CD4-positive, alpha-beta T cell treated with Interleukin-10 for 1 hour (primary cell): ENCODE measurements at regions not wholly inside any gene's neighbourhood (a gene's known extent, or its start where the extent isn't known, plus 50 kb on each side); places are given as distances from the start of the nearest gene placed in this dataset.
"Not testable (repeated sequence)": the region's sequence is repeated elsewhere in the genome, so short reads cannot be mapped to it uniquely, and the experiment has no call there.

Source experiments
- DNase-seq: peaks from one replicate; pipeline ENCODE4 v3.0.0-alpha.2; 2020

DNA sequence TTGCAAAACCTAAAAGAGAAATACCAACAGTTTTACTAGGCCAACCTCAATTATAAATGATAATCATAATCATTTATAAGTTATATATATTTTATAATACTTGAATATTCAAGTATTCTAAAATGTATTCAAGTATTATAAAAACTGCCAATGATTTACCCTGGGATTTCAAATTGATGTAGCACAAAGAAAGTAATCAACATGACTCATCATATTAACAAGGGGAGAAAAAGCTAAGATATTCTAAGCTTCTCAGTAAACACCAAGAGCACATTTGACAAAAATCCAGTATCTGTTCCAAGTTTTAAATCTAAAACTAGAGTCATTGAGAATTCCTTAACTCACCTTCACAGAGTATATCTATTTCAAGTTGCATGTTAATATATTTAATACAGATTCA lies 56.1 kb downstream of the CAPZA3 start:
- DNase-seq = no peak

DNA sequence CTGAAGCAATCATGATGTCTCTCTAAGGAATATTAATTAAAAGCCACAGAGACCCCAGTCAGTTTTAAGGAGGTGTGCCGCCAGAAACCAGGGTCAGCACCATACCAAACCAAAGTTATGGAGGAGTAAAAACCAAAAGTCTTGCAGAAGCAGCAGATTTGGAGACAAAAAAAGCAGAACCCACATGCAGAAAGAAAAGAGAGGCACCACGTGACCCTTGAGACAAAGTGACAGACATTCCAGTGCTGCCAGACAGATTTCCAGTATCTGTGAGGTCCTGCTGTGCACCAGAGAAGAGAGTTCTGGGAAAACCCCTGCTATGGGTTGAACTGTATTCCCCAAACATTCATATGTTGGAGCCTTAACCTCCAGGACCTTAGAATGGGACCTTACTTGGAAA lies 59.7 kb downstream of the CAPZA3 start:
- no peak for DNase-seq

DNA sequence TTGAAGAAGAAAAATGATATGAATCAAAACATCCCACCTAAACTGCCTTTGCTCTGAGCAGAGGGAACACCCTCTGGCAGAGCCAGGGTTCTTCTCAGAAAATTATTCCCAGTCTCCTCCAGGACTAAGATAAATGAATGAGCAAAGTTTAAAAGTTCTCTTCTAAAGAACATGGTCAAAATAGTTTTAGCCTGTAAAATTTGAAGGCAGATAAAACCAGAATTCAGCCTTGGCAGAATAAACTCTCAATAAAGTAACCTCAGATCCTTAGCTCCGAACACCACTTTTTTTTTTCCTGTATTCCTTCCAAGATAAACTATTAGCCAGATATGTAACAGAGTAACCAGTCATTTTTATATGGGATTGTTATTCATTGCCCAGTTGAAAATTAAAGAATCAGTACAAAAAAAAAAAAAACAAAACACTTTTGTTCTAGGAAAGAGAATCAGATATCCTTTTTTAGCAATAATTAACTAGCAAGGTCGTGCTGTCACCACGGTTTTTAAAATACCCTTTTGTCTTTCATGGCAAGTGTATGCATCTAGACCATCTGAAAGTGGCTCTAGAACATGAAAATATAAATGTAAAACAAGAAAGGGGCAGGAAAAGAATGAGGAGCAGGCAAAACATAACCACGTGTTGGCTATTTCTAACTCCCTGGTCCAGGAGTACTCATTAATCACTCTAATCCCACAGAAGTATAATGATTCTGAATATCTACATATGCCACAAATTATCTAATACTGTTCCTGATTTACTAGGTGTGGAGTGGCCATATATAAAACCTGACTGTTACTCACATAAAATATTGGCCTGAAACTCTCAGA lies 60.8 kb downstream of the CAPZA3 start:
- DNase-seq = no peak

DNA sequence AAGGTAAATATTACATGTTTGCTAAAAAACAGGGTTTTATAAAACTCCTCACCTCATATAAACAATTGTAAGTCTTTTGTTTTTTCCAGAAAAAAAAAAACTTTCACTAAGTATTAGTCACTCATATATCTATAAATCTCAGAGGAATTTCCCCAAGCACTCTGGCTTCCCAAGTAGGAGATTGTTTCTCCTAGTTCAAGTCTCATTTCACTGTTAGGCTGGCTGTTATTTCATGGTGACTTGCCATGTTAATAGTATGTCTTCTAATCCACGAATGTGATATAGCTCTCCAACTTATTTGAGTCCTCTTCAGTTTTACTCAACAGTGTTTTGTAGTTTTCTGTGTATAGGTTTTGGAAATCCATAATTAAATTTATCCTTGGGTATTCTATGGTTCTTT lies 61.6 kb downstream of the CAPZA3 start:
- DNase-seq = no peak

DNA sequence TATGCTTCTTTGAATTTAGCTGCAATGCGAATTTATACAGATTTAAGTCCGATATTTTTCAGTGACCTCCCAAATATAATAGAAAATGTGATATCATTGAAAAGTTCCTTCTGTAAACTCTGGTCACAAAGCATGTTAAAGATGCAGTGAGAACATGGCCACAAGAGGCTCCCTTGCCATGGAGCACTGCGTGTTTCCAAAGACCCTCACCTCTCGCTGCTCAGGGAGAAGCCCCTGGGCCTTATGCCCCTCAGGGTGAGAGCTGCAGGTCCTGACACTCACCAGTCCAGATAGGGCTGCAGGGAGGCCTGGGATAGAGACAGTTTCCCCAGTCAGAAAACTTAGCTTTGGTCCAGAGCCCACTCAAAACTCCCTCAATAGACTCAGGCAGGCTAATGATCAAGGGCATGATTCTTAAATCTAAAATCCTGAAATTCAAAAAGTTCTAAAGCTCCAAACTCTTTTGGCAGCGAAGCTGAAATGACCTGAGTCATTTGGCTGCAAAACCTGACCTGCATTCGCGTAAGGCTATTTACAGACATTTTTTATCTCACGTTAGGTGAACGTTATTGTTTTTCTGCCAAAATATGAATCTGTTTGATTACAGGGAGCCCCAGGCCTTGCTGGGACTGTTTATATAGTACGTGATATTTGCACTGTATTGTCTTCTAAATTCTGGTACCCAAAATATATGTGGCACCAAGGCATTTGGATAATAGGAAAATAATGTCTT lies 67.8 kb downstream of the CAPZA3 start:
- no peak for DNase-seq

DNA sequence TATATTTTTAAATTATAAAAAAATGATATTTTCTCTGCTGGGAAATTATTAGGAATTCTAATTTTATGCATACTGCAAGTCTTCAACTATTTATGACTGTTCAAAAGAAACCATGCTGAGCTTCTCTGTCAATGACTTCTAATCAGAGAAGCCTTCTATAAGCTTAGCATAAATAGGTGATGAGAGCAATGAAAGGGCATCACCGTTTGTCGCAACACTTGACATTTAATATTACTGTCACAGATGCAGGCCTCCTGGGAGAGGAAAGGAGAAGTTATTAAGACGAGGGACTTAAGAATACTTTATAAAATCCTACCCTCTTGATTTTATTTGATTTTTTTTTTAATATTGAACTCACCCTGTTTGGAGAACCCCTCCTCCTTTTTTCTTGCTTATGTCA lies 69.8 kb downstream of the CAPZA3 start:
- no peak for DNase-seq

- DNase-seq = no peak
Observed at GRCh38 chr12:18808221-18808620, 70.3 kb downstream of the CAPZA3 start.

DNA sequence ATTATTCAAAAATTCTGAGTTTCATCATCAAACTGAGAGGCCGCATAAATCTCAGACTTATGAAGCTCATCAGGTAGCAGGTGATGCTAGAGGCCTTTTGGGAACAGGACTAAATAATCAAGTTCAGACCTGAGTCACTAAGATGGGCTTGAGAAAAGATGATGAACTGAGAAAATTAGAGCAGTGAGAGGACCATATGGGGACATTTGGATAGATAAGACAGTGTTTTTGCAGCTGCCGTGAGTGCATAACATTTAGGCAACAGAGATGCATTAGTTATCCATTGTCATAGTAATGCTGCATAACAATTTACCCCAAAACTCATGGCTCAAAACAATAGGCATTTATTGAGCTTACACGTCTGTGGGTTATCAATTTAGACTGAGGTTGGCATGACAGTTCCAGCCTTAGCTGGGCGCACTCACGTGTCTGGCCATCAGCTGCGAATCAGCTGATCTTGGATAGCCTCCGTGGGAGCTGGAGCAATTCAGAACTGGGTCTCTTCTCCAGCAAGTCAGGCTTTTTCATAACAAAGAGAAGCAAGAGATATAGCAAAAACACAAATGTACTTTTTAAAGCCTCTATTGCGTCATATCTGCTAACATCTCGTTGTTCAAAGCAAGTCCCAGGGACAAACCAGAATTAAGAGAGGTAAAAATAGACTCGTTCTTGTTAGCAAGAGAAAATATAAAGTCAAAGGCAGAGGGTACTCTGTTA lies 72.8 kb downstream of the CAPZA3 start:
- DNase-seq = no peak

- no peak for DNase-seq
Observed at GRCh38 chr12:18811273-18811672, 73.4 kb downstream of the CAPZA3 start.

DNA sequence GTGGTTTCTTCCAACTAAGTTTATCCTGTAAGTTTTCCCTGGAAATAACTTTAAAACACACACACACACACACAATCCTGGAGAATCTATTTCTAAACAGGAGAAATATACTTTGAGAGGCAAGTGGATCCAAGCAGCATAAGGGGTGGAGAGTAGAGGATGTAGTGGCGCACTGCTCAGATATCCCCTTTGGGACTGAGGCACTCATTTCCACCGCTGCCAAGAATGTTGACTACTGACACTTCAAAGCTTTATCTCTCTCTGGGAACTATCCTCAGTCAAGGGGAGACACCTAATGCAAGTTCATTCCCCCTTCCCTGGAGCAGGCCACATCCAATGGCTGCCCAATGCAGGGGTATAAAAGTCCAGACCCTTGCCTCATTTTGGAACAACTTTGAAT lies 75.8 kb downstream of the CAPZA3 start:
- no peak for DNase-seq

- DNase-seq = no peak
Observed at GRCh38 chr12:18818579-18819268, 80.8 kb downstream of the CAPZA3 start.

DNA sequence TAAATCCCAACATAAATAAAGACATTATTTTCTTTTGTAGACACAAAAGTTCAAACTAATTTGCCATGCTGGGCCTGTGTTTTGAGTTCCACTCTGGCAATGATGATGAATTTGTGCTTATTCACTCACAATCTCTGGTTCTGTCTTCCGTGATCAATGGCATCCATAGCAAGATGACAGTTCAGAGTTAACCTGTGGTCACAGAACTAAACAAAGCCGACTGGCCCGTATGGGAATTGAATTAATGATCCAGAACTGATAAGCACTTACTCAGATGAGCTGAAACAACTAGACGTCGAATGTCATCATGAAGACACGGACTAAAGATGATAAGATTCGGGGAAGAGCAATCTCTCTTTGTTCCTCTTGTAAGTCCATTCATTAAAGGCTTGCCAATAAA lies 81.6 kb downstream of the CAPZA3 start:
- no peak for DNase-seq

DNA sequence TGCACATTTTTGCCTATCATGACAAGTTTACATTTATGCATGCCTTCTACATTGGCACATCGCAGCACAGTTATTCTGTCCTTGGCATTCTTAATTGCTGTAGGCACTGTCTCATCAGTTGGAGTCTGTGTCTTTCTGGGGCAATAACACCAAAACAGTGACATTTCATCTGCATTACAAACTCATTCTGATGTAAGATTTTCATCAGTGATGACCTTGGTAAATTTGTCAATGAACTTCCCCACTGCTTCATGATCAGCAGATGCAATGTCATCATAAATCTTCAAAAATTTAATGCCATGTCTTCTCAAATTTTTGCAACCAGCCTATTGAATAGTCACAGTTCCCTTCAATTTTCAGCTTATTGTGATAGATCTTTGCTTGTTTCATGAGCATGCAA lies 85.5 kb downstream of the CAPZA3 start:
- no peak for DNase-seq

GRCh38 chr12:18824287-18824686 lies 86.4 kb downstream of the CAPZA3 start:
- no peak for DNase-seq

GRCh38 chr12:18825138-18825537 lies 87.2 kb downstream of the CAPZA3 start:
- DNase-seq = no peak

DNA sequence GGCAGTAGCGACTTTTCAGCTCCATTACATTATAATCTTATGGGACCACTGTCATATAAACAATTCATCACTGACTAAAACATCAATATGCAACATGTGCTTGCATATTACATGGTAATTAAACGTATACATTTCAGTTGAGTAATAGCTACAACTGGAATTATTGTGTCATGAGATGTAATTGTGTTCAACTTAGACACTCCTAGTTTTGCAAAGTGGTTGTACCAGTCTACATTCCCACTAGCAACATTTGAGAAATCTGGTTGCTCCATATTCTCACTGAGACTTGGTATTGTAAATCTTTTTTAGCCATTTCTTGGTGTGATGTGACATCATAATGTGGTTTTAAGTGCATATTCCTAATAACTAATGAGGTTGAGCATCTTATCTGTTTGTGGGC lies 90.0 kb downstream of the CAPZA3 start:
- no peak for DNase-seq

GRCh38 chr12:18828483-18828882 lies 90.6 kb downstream of the CAPZA3 start:
- DNase-seq = no peak

- DNase-seq = no peak
Observed at GRCh38 chr12:18828987-18829386, 91.1 kb downstream of the CAPZA3 start.

DNA sequence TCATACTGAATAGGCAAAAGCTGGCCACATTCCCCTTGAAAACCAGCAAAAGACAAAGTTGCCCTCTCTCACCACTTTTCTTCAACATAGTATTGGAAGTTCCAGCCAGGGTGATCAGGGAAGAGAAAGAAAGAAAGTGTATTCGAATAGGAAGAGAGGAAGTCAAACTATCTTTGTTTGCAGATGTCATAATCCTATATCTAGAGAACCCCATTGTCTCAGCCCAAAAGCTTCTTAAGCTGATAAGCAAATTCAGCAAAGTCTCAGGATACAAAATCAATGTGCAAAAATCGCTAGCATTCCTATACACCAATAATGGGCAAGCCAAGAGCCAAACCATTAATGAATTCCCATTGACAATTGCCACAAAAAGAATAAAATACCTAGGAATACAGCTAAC lies 95.0 kb downstream of the CAPZA3 start:
- DNase-seq = not testable (repeated sequence)

GRCh38 chr12:18837025-18837424 lies 99.1 kb downstream of the CAPZA3 start:
- no peak for DNase-seq

GRCh38 chr12:18837505-18837904 lies 99.6 kb downstream of the CAPZA3 start:
- DNase-seq = no peak

- DNase-seq = not testable (repeated sequence)
Observed at GRCh38 chr12:18840997-18841396, 103.1 kb downstream of the CAPZA3 start.

GRCh38 chr12:18849080-18849479 lies 111.2 kb downstream of the CAPZA3 start:
- no peak for DNase-seq
